ENCODE measurements at regions not wholly inside any gene's neighbourhood (a gene's known extent, or its start where the extent isn't known, plus 50 kb on each side); places are given as distances from the start of the nearest gene placed in this dataset.

- no peak for TF ChIP-seq CTCF (IDR thresholded peaks at IDR 0.05; ENCODE audit: low read depth, low read length)
- H3K4me3 ChIP-seq (ENCODE audit: low read depth, low read length) = no peak overlapping the region
Observed at GRCh38 chr2:212914392-212914791, 237.0 kb downstream of the IKZF2 start.

- H3K4me3 ChIP-seq (ENCODE audit: low read depth, low read length) = no peak overlapping the region
- no peak for TF ChIP-seq CTCF (IDR thresholded peaks at IDR 0.05; ENCODE audit: low read depth, low read length)
Observed at GRCh38 chr2:212913640-212914306, 237.6 kb downstream of the IKZF2 start.

- no peak for TF ChIP-seq CTCF (IDR thresholded peaks at IDR 0.05; ENCODE audit: low read depth, low read length)
- no peak overlapping the region for H3K4me3 ChIP-seq (ENCODE audit: low read depth, low read length)
Observed at GRCh38 chr2:212912445-212913103, 238.8 kb downstream of the IKZF2 start.

- no peak for TF ChIP-seq CTCF (IDR thresholded peaks at IDR 0.05; ENCODE audit: low read depth, low read length)
- H3K4me3 ChIP-seq (ENCODE audit: low read depth, low read length) = no peak overlapping the region
Observed at GRCh38 chr2:212911011-212911410, 240.4 kb downstream of the IKZF2 start.

GRCh38 chr2:212908682-212909435 lies 242.6 kb downstream of the IKZF2 start:
- no peak overlapping the region for H3K4me3 ChIP-seq (ENCODE audit: low read depth, low read length)
- no peak for TF ChIP-seq CTCF (IDR thresholded peaks at IDR 0.05; ENCODE audit: low read depth, low read length)

- H3K4me3 ChIP-seq (ENCODE audit: low read depth, low read length) = no peak overlapping the region
- TF ChIP-seq CTCF (IDR thresholded peaks at IDR 0.05; ENCODE audit: low read depth, low read length) = no peak
Observed at GRCh38 chr2:212908031-212908430, 243.4 kb downstream of the IKZF2 start.

GRCh38 chr2:212906620-212907019 lies 244.8 kb downstream of the IKZF2 start:
- TF ChIP-seq CTCF (IDR thresholded peaks at IDR 0.05; ENCODE audit: low read depth, low read length) = no peak
- H3K4me3 ChIP-seq (ENCODE audit: low read depth, low read length) = no peak overlapping the region

All from WI38 (cell line).